ENCODE measurements at regions not wholly inside any gene's neighbourhood (a gene's known extent, or its start where the extent isn't known, plus 50 kb on each side); places are given as distances from the start of the nearest gene placed in this dataset.

- Histone ChIP-seq H3K4me3 (no peak overlapping the region), H3K36me3 (no peaks in the 10 kb centered on the region), H3K4me1 (ENCODE audit: insufficient read depth) (no peaks in the 10 kb centered on the region), H3K9me3 (no peaks in the 10 kb centered on the region), H3K27ac (no peak overlapping the region), H3K27me3 (no peaks in the 10 kb centered on the region)
- intact Hi-C loops (cut with DNase I) = no loop called here
- whole genome bisulfite sequencing, 3 donors = 74 to 81% (median 80%) methylated on average over 4 of the region's 4 CpGs
- DNase-seq = no peak
- TF ChIP-seq POLR2A (IDR thresholded peaks at IDR 0.05) = no peak
- TF ChIP-seq CTCF (IDR thresholded peaks at IDR 0.05) = no peak
- TF ChIP-seq EP300 (IDR thresholded peaks at IDR 0.05) = no peak
These were observed 908.5 kb upstream of the RAG2 start for GRCh38 chr11:37506531-37506930.

- DNase-seq = no peak
- Histone ChIP-seq H3K27me3 (no peaks in the 10 kb centered on the region), H3K9me3 (no peaks in the 10 kb centered on the region), H3K4me3 (no peak overlapping the region), H3K27ac (no peak overlapping the region), H3K36me3 (no peaks in the 10 kb centered on the region), H3K4me1 (ENCODE audit: insufficient read depth) (no peaks in the 10 kb centered on the region)
- intact Hi-C loops (cut with DNase I) = no loop called here
- no peak for TF ChIP-seq EP300 (IDR thresholded peaks at IDR 0.05)
- no peak for TF ChIP-seq CTCF (IDR thresholded peaks at IDR 0.05)
- no peak for TF ChIP-seq POLR2A (IDR thresholded peaks at IDR 0.05)
- WGBS, 3 donors = 86 to 89% (median 86%) methylated on average over 4 of the region's 4 CpGs
These were observed 907.4 kb upstream of the RAG2 start for GRCh38 chr11:37505406-37505805.

- Histone ChIP-seq H3K27ac (no peak overlapping the region), H3K9me3 (no peaks in the 10 kb centered on the region), H3K4me3 (no peak overlapping the region), H3K4me1 (ENCODE audit: insufficient read depth) (no peaks in the 10 kb centered on the region), H3K36me3 (no peaks in the 10 kb centered on the region), H3K27me3 (no peaks in the 10 kb centered on the region)
- intact Hi-C loops (cut with DNase I) = no loop called here
- TF ChIP-seq CTCF (IDR thresholded peaks at IDR 0.05) (no peak), POLR2A (IDR thresholded peaks at IDR 0.05) (no peak), EP300 (IDR thresholded peaks at IDR 0.05) (no peak)
- WGBS, 3 donors = 50 to 59% (median 56%) methylated on average over 3 of the region's 3 CpGs
- DNase-seq = no peak
These were observed 906.9 kb upstream of the RAG2 start for GRCh38 chr11:37504921-37505320.

GRCh38 chr11:37504060-37504611 is 906.1 kb upstream of the RAG2 start:
- no peak overlapping the region for H3K27ac ChIP-seq
- no peak for DNase-seq
- H3K27me3 ChIP-seq = no peaks in the 10 kb centered on the region
- 68 to 82% (median 71%) methylated on average over 3 of the region's 3 CpGs for WGBS, 3 donors
- H3K4me1 ChIP-seq (ENCODE audit: insufficient read depth) = no peaks in the 10 kb centered on the region
- no peaks in the 10 kb centered on the region for H3K9me3 ChIP-seq
- H3K4me3 ChIP-seq = no peak overlapping the region
- TF ChIP-seq CTCF (IDR thresholded peaks at IDR 0.05) (no peak), EP300 (IDR thresholded peaks at IDR 0.05) (no peak), POLR2A (IDR thresholded peaks at IDR 0.05) (no peak)
- intact Hi-C loops (cut with DNase I) = no loop called here
- no peaks in the 10 kb centered on the region for H3K36me3 ChIP-seq

All from ovary (tissue), 7 donors.